Uterus (tissue), 3 donors: ENCODE measurements at regions not wholly inside any gene's neighbourhood (a gene's known extent, or its start where the extent isn't known, plus 50 kb on each side); places are given as distances from the start of the nearest gene placed in this dataset.
"Not testable (repeated sequence)": the region's sequence is repeated elsewhere in the genome, so short reads cannot be mapped to it uniquely, and the experiment has no call there.

Source experiments
- DNase-seq, 2 donors: peaks; one replicate each; pipeline ENCODE4 v3.0.0-alpha.2; 2019 to 2020
- H3K27ac ChIP-seq, 2 donors: fragments of 200-600 bp; sonication (generic); 1 replicate in 1 of 2; 2 replicates in 1 of 2; pipeline ENCODE4 v1.5.1; 2016 to 2018
- H3K27me3 ChIP-seq, 2 donors: fragments of 200-600 bp; sonication (generic); one replicate each; pipeline ENCODE4 v1.5.1; 2018 to 2019; ENCODE audit warnings: control low read depth in 1 of 2
- H3K36me3 ChIP-seq, 2 donors: fragments of 200-600 bp; sonication (generic); one replicate each; pipeline ENCODE4 v1.5.1; 2019; ENCODE audit warnings: control low read depth in 1 of 2
- H3K4me1 ChIP-seq, 2 donors: fragments of 200-600 bp; sonication (generic); one replicate each; pipeline ENCODE4 v1.5.1; 2018 to 2019; ENCODE audit warnings: control low read depth in 1 of 2
- H3K4me3 ChIP-seq, 2 donors: fragments of 200-600 bp; sonication (generic); 1 replicate in 1 of 2; 2 replicates in 1 of 2; pipeline ENCODE4 v1.5.1; 2018 to 2019; ENCODE audit warnings: mild to moderate bottlenecking in 1 of 2
- H3K9me3 ChIP-seq, 2 donors: fragments of 200-600 bp; sonication (generic); one replicate each; pipeline ENCODE4 v1.5.1; 2019; ENCODE audit warnings: control low read depth in 1 of 2
- POLR2A ChIP-seq, 2 donors: fragments of 450-650 bp; IDR thresholded peaks; one replicate each; pipeline ENCODE4 v1.6.1; 2016; ENCODE audit warnings: antibody characterized with exemption in 2 of 2, mild to moderate bottlenecking in 1 of 2, moderate library complexity in 1 of 2
- intact Hi-C: fragments of 100-400 bp; cut with DNase I; formaldehyde crosslinking; loops from one replicate; pipeline ENCODE4 v1.15.1; 2023; ENCODE audit warnings: low total_unique reads
- TF ChIP-seq, protein P1 (sequence below), 4 experiments: fragments of 200-600 bp in 2 of 4; fragments of 450-650 bp in 2 of 4; sonication (generic) in 2 of 4; IDR thresholded peaks; one replicate each; pipeline ENCODE4 v1.5.1; 2016 to 2019; ENCODE audit warnings: antibody characterized with exemption in 4 of 4, mild to moderate bottlenecking in 2 of 4, moderate library complexity in 1 of 4
- donor health status: DM: yes; HTN: yes; CAD: no.

DNA sequence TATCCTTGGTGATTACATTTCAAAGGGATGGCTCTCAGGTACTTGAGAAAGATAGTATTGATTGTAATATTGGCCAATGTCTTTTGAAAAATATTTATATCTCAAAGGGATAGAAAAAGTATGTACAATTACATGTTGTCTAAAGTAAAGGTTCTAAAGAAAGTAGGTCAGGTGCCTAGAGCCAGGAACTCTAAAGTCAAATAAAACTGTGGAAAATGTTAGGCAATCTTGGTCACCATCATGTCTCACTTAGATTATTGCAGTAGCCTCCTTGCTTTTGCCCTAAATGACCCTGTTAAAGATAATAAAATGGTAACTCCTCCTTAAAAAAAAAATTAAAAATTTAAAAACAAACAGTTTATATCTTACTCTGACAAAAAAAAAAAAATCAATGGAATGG, 198.5 kb upstream of the ARPP21 start:
- H3K36me3 ChIP-seq: no peaks in the 10 kb centered on the region
- TF ChIP-seq, protein P1, sequence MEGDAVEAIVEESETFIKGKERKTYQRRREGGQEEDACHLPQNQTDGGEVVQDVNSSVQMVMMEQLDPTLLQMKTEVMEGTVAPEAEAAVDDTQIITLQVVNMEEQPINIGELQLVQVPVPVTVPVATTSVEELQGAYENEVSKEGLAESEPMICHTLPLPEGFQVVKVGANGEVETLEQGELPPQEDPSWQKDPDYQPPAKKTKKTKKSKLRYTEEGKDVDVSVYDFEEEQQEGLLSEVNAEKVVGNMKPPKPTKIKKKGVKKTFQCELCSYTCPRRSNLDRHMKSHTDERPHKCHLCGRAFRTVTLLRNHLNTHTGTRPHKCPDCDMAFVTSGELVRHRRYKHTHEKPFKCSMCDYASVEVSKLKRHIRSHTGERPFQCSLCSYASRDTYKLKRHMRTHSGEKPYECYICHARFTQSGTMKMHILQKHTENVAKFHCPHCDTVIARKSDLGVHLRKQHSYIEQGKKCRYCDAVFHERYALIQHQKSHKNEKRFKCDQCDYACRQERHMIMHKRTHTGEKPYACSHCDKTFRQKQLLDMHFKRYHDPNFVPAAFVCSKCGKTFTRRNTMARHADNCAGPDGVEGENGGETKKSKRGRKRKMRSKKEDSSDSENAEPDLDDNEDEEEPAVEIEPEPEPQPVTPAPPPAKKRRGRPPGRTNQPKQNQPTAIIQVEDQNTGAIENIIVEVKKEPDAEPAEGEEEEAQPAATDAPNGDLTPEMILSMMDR (IDR thresholded peaks at IDR 0.05): no peak
- no peak for TF ChIP-seq POLR2A (IDR thresholded peaks at IDR 0.05)

DNA sequence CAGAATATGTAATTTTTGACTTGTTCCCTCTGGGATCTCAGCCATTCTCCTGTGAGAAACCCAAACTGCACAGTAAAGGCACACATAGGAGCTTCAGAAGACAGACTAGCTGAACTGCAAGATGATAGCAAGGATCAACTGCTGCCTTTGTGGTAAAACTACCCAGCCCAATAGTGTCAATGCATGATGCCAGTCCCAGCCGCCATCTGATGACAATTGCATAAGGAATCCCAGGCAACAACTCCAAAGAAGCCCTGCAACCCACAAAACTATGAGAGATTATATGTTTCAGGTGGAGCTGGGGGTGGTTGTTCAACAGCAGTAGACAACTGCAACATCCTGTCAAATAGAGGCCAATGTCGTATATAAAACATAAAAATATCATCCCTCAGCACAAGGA, 192.4 kb upstream of the ARPP21 start:
- no peaks in the 10 kb centered on the region for H3K9me3 ChIP-seq
- no peaks in the 10 kb centered on the region for H3K36me3 ChIP-seq
- no peak overlapping the region for H3K4me3 ChIP-seq
- no peak for DNase-seq
- no peak for TF ChIP-seq POLR2A (IDR thresholded peaks at IDR 0.05)
- TF ChIP-seq, protein P1 (IDR thresholded peaks at IDR 0.05): no peak
- H3K27ac ChIP-seq: no peak overlapping the region
- no peaks in the 10 kb centered on the region for H3K4me1 ChIP-seq
- intact Hi-C loops: no loop called here
- H3K27me3 ChIP-seq: no peaks in the 10 kb centered on the region

More for the DNA sequence above, 198.5 kb upstream of the ARPP21 start:
- intact Hi-C loops: no loop called here
- H3K9me3 ChIP-seq: no peaks in the 10 kb centered on the region
- H3K27me3 ChIP-seq: no peaks in the 10 kb centered on the region
- no peaks in the 10 kb centered on the region for H3K4me1 ChIP-seq
- H3K27ac ChIP-seq: no peak overlapping the region
- no peak for DNase-seq
- no peak overlapping the region for H3K4me3 ChIP-seq

DNA sequence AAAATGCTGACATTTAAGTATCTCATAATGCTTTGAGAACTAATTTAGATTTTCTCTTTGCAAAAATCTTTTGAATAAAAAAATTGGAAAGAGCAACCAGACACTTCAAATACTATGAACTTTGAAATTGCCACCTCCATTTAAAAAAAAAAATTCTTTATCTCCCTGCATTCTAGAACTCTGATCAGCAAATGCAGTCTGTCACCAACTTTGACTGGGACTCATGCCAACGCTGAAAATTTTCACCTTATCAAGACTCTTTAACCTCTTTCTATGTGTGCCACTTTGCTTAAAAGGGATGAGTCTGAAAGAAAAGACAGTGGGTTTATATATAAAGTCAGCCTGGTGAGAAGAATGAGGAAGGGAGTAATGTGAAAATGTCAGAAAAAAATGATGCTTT, 191.2 kb upstream of the ARPP21 start:
- Histone ChIP-seq H3K4me3 (no peak overlapping the region), H3K27ac (no peak overlapping the region), H3K27me3 (no peaks in the 10 kb centered on the region), H3K36me3 (no peaks in the 10 kb centered on the region), H3K4me1 (no peaks in the 10 kb centered on the region), H3K9me3 (no peaks in the 10 kb centered on the region)
- intact Hi-C loops: no loop called here
- DNase-seq: no peak
- TF ChIP-seq, protein P1 (IDR thresholded peaks at IDR 0.05): no peak
- no peak for TF ChIP-seq POLR2A (IDR thresholded peaks at IDR 0.05)

DNA sequence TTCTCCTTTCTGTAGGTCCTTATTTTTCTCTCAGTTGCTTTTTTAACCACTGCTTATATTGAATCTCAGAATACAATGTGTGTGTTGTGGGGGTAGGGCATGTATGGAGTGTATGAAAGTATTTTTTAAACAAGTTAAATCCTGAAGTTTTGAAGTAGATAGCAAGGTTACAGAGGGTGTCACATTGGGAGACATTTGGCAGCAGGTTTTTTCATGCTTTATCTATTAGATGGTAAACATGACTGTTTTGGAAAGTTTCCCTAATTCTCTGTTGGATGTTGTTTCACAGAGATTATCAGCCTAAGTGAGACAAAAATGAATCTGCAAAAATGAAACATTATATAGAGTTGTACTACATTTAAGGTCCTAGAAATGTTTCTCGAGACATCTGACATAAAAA, 190.6 kb upstream of the ARPP21 start:
- no peak overlapping the region for H3K4me3 ChIP-seq
- no peaks in the 10 kb centered on the region for H3K27me3 ChIP-seq
- intact Hi-C loops: no loop called here
- H3K27ac ChIP-seq: no peak overlapping the region
- no peak for DNase-seq
- no peaks in the 10 kb centered on the region for H3K4me1 ChIP-seq
- no peaks in the 10 kb centered on the region for H3K9me3 ChIP-seq
- no peaks in the 10 kb centered on the region for H3K36me3 ChIP-seq
- TF ChIP-seq POLR2A (IDR thresholded peaks at IDR 0.05): no peak
- TF ChIP-seq, protein P1 (IDR thresholded peaks at IDR 0.05): no peak

DNA sequence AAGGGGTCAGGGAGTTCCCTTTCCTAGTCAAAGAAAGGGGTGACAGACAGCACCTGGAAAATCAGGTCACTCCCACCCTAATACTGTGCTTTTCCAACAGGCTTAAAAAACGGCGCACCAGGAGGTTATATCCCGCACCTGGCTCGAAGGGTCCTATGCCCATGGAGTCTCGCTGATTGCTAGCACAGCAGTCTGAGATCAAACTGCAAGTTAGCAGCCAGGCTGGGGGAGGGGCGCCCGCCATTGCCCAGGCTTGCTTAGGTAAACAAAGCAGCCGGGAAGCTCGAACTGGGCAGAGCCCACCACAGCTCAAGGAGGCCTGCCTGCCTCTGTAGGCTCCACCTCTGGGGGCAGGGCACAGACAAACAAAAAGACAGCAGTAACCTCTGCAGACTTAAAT, 184.5 kb upstream of the ARPP21 start:
- H3K27me3 ChIP-seq, H3K27ac ChIP-seq, H3K36me3 ChIP-seq, H3K9me3 ChIP-seq, DNase-seq, H3K4me1 ChIP-seq, intact Hi-C loops, H3K4me3 ChIP-seq: not testable (repeated sequence)

DNA sequence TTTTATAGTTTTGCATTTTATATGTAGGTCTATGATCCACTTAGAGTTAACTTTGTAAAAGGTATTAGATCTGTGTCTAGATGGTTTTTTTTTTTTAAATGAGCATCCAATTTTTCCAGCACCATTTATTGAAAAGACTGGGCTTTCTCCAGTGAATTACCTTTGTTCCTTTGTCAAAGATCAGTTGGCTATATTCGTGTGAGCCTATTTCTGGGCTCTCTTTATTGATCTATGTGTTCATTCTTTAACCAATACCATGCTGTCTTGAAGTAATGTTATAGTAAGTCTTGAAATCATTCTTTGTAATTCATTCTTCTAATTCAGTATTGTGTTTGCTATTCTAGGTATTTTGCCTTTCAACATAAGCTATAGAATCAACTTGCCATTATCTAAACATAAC, 165.4 kb upstream of the ARPP21 start:
- Histone ChIP-seq H3K4me1 (no peaks in the 10 kb centered on the region), H3K27me3 (no peaks in the 10 kb centered on the region), H3K4me3 (no peak overlapping the region), H3K9me3 (no peaks in the 10 kb centered on the region), H3K36me3 (no peaks in the 10 kb centered on the region), H3K27ac (no peak overlapping the region)
- intact Hi-C loops: no loop called here
- DNase-seq: no peak
- TF ChIP-seq, protein P1 (IDR thresholded peaks at IDR 0.05): no peak
- TF ChIP-seq POLR2A (IDR thresholded peaks at IDR 0.05): no peak

DNA sequence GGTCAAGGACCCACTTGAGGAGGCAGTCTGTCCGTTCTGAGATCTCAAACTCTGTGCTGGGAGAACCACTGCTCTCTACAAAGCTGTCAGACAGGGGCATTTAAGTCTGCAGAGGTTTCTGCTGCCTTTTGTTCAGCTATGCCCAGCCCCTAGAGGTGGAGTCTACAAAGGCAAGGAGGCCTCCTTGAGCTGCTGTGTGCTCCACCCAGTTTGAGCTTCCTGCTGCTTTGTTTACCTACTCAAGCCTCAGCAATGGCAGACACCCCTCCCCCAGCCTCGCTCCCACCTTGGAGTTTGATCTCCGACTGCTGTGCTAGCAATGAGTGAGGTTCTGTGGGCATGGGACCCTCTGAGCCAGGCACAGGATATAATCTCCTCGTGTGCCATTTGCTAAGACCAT, 156.8 kb upstream of the ARPP21 start:
- H3K36me3 ChIP-seq, H3K4me1 ChIP-seq, H3K4me3 ChIP-seq, H3K9me3 ChIP-seq, H3K27ac ChIP-seq, H3K27me3 ChIP-seq, intact Hi-C loops, DNase-seq: not testable (repeated sequence)
